ENCODE measurements at regions not wholly inside any gene's neighbourhood (a gene's known extent, or its start where the extent isn't known, plus 50 kb on each side); places are given as distances from the start of the nearest gene placed in this dataset.

DNA sequence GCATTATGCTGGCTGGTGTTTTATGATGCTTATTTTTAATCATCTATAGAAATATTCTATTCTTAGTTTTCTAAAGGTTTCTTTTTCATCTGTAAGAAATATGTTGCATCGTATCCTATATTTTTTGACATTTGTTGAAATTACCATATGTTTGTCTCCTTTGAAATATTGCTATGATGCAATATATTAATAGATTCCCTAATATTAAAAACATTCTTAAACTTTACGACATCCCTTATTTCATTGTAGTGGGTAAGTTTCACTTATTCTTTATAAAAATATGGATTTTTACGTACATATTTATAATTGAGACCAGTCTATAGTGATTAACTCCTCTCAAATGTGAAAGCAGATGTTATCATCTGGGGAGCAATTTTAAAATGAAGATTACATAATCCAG lies 258.2 kb upstream of the DUSP10 start:
- Histone ChIP-seq H3K14ac (ENCODE audit: insufficient read length) (no peak overlapping the region), H2BK120ac (replicated peaks; ENCODE audit: low read depth, low read length) (no peak overlapping the region), H2AK5ac (ENCODE audit: low read depth, low read length) (no peak overlapping the region), H2BK15ac (ENCODE audit: low read length) (no peak overlapping the region), H3K4me2 (ENCODE audit: insufficient read depth in 1 of 2, low read depth in 2 of 2, low read length in 2 of 2) (no peak overlapping the region), H3K4ac (replicated peaks; ENCODE audit: insufficient read length, low read depth, low read length) (no peak overlapping the region), H3K36me3 (ENCODE audit: control insufficient read depth in 2 of 4, insufficient read depth in 4 of 4, low read length in 3 of 4) (no peaks in the 10 kb centered on the region), H3K27me3 (replicated peaks in 1 of 4; ENCODE audit: control insufficient read depth in 3 of 4, extremely low read depth in 1 of 4, insufficient read depth in 3 of 4, low read length in 3 of 4) (no peaks in the 10 kb centered on the region), H4K5ac (ENCODE audit: insufficient read length, low read depth, low read length) (no peak overlapping the region), H3K56ac (replicated peaks; ENCODE audit: insufficient read length, low read depth, low read length) (no peak overlapping the region), H2BK5ac (ENCODE audit: low read depth, low read length) (no peak overlapping the region), H3K79me1 (ENCODE audit: low read depth, low read length) (no peaks in the 10 kb centered on the region), H3K9ac (replicated peaks in 1 of 4; ENCODE audit: extremely low read depth in 1 of 4, low read depth in 3 of 4, low read length in 3 of 4) (no peak overlapping the region), H4K20me1 (replicated peaks in 1 of 2; ENCODE audit: control insufficient read depth in 1 of 2, insufficient read depth in 2 of 2, low read length in 2 of 2) (no peaks in the 10 kb centered on the region), H4K8ac (ENCODE audit: extremely low read depth, insufficient read depth, low read length) (no peak overlapping the region), H3K27ac (ENCODE audit: low read depth, low read length) (no peak overlapping the region), H4K91ac (replicated peaks; ENCODE audit: insufficient read length, low read length) (no peak overlapping the region), H3K79me2 (ENCODE audit: control insufficient read depth in 1 of 2, insufficient read depth in 2 of 2, low read length in 2 of 2) (no peaks in the 10 kb centered on the region), H3K4me1 (replicated peaks in 1 of 4; ENCODE audit: control insufficient read depth in 3 of 4, insufficient read depth in 4 of 4, low read length in 3 of 4) (no peaks in the 10 kb centered on the region), H3K9me3 (ENCODE audit: insufficient read depth in 2 of 2, low read depth in 1 of 2, low read length in 1 of 2) (no peaks in the 10 kb centered on the region), H2AFZ (ENCODE audit: low read length) (no peak overlapping the region), H3K23me2 (ENCODE audit: low read depth, low read length) (no peaks in the 10 kb centered on the region), H3K4me3 (ENCODE audit: extremely low read depth in 1 of 4, insufficient read depth in 2 of 4, low read depth in 3 of 4, low read length in 4 of 4) (no peak overlapping the region), H2BK20ac (ENCODE audit: low read length) (no peak overlapping the region), H3K18ac (ENCODE audit: extremely low read depth, low read length) (no peak overlapping the region), H2BK12ac (ENCODE audit: low read depth, low read length) (no peak overlapping the region), H3K23ac (ENCODE audit: insufficient read length) (no peak overlapping the region)
- no peak for DNase-seq (ENCODE audit: low read depth in 1 of 2, low spot score in 2 of 2)
- 95% methylated on average over 3 of the region's 3 CpGs; no CpG with 5 or more reads in 1 of the 2 experiments for WGBS, 2 experiments (ENCODE audit: extremely low coverage in 1 of 2, insufficient coverage in 1 of 2, insufficient read length in 1 of 2, insufficient replicate concordance in 2 of 2, low coverage in 1 of 2, low lambda C conversion rate in 2 of 2, missing lambda C conversion rate in 1 of 2)
- FAIRE-seq: no peak
- CTCF ChIA-PET (ENCODE audit: partially characterized antibody): interaction anchor here (1.5 kb wide), 1 partner anchor 17 kb away, joined by 3 read pairs; no protein-coding TSS in a partner anchor
- POLR2A ChIA-PET (ENCODE audit: partially characterized antibody): no interaction called here
- TF ChIP-seq SIX5 (IDR thresholded peaks at IDR 0.05; ENCODE audit: low read depth, low read length) (no peak), SIRT6 (IDR thresholded peaks at IDR 0.05; ENCODE audit: low read length) (no peak), SP2 (IDR thresholded peaks at IDR 0.05; ENCODE audit: low read length) (no peak), ATF3 (IDR thresholded peaks at IDR 0.05; ENCODE audit: insufficient read depth, low read depth, low read length) (no peak), EZH2 (IDR thresholded peaks at IDR 0.05; ENCODE audit: low read depth, low read length, severe bottlenecking) (no peak), POU5F1 (IDR thresholded peaks at IDR 0.05; ENCODE audit: low read depth, low read length) (no peak)
- TF ChIP-seq, protein P1, sequence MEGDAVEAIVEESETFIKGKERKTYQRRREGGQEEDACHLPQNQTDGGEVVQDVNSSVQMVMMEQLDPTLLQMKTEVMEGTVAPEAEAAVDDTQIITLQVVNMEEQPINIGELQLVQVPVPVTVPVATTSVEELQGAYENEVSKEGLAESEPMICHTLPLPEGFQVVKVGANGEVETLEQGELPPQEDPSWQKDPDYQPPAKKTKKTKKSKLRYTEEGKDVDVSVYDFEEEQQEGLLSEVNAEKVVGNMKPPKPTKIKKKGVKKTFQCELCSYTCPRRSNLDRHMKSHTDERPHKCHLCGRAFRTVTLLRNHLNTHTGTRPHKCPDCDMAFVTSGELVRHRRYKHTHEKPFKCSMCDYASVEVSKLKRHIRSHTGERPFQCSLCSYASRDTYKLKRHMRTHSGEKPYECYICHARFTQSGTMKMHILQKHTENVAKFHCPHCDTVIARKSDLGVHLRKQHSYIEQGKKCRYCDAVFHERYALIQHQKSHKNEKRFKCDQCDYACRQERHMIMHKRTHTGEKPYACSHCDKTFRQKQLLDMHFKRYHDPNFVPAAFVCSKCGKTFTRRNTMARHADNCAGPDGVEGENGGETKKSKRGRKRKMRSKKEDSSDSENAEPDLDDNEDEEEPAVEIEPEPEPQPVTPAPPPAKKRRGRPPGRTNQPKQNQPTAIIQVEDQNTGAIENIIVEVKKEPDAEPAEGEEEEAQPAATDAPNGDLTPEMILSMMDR (IDR thresholded peaks at IDR 0.05; ENCODE audit: control extremely low read depth in 1 of 3, insufficient read depth in 1 of 3, low read depth in 1 of 3, low read length in 3 of 3): no peak

All from H1 (cell line).